ENCODE measurements at regions not wholly inside any gene's neighbourhood (a gene's known extent, or its start where the extent isn't known, plus 50 kb on each side); places are given as distances from the start of the nearest gene placed in this dataset.

- ChIA-PET POLR2A (no interaction called here), CTCF (no interaction called here)
- WGBS (ENCODE audit: insufficient coverage), result 100% methylated on average over 1 of the region's 2 CpGs
- Histone ChIP-seq H3K36me3 (ENCODE audit: control insufficient read depth in 4 of 4, insufficient read depth in 4 of 4, low read length in 3 of 4) (no peaks in the 10 kb centered on the region), H3K4me1 (ENCODE audit: control extremely low read depth in 1 of 4, control insufficient read depth in 4 of 4, insufficient read depth in 4 of 4, low read length in 3 of 4) (no peaks in the 10 kb centered on the region), H3K9me3 (ENCODE audit: control extremely low read depth in 1 of 5, control insufficient read depth in 4 of 5, insufficient read depth in 2 of 5, low read depth in 1 of 5, low read length in 4 of 5) (peaks cover 0 to 2% (median 0%) of the 10 kb centered on the region in 5 experiments), H3K4me3 (ENCODE audit: control insufficient read depth in 1 of 7, extremely low read depth in 1 of 7, insufficient read depth in 4 of 7, low read depth in 2 of 7, low read length in 6 of 7) (no peak overlapping the region), H3K27ac (ENCODE audit: insufficient read depth in 1 of 2, low read depth in 1 of 2, low read length in 2 of 2, poor library complexity in 1 of 2, severe bottlenecking in 2 of 2) (no peak overlapping the region), H3K27me3 (replicated peaks in 2 of 5; ENCODE audit: control insufficient read depth in 4 of 5, insufficient read depth in 5 of 5, low read length in 4 of 5) (no peaks in the 10 kb centered on the region)
- DNase-seq, result no peak
These were observed 506.6 kb downstream of the DHX35 start for GRCh38 chr20:39468703-39469102.

- WGBS (ENCODE audit: insufficient coverage), result no CpG with 5 or more reads among the region's 1 CpG
- POLR2A ChIA-PET, result no interaction called here
- H3K4me1 ChIP-seq (ENCODE audit: control extremely low read depth in 1 of 4, control insufficient read depth in 4 of 4, insufficient read depth in 4 of 4, low read length in 3 of 4), result no peaks in the 10 kb centered on the region
These were observed 502.1 kb downstream of the DHX35 start for GRCh38 chr20:39464238-39464637.

GRCh38 chr20:39462416-39462945 is 500.3 kb downstream of the DHX35 start:
- Histone ChIP-seq H3K27me3 (replicated peaks in 2 of 5; ENCODE audit: control insufficient read depth in 4 of 5, insufficient read depth in 5 of 5, low read length in 4 of 5) (no peaks in the 10 kb centered on the region), H3K4me3 (ENCODE audit: control insufficient read depth in 1 of 7, extremely low read depth in 1 of 7, insufficient read depth in 4 of 7, low read depth in 2 of 7, low read length in 6 of 7) (no peak overlapping the region), H3K27ac (ENCODE audit: insufficient read depth in 1 of 2, low read depth in 1 of 2, low read length in 2 of 2, poor library complexity in 1 of 2, severe bottlenecking in 2 of 2) (no peak overlapping the region), H3K9me3 (ENCODE audit: control extremely low read depth in 1 of 5, control insufficient read depth in 4 of 5, insufficient read depth in 2 of 5, low read depth in 1 of 5, low read length in 4 of 5) (no peaks in the 10 kb centered on the region), H3K4me1 (ENCODE audit: control extremely low read depth in 1 of 4, control insufficient read depth in 4 of 4, insufficient read depth in 4 of 4, low read length in 3 of 4) (no peaks in the 10 kb centered on the region), H3K36me3 (ENCODE audit: control insufficient read depth in 4 of 4, insufficient read depth in 4 of 4, low read length in 3 of 4) (no peaks in the 10 kb centered on the region)
- 92% methylated on average over 3 of the region's 5 CpGs for WGBS (ENCODE audit: insufficient coverage)
- ChIA-PET CTCF (no interaction called here), POLR2A (no interaction called here)
- no peak for DNase-seq

More at GRCh38 chr20:39464238-39464637, 502.1 kb downstream of the DHX35 start:
- CTCF ChIA-PET, result no interaction called here
- Histone ChIP-seq H3K9me3 (ENCODE audit: control extremely low read depth in 1 of 5, control insufficient read depth in 4 of 5, insufficient read depth in 2 of 5, low read depth in 1 of 5, low read length in 4 of 5) (peaks cover 0 to under 1% (median 0%) of the 10 kb centered on the region in 5 experiments), H3K27ac (ENCODE audit: insufficient read depth in 1 of 2, low read depth in 1 of 2, low read length in 2 of 2, poor library complexity in 1 of 2, severe bottlenecking in 2 of 2) (no peak overlapping the region), H3K36me3 (ENCODE audit: control insufficient read depth in 4 of 4, insufficient read depth in 4 of 4, low read length in 3 of 4) (no peaks in the 10 kb centered on the region), H3K4me3 (ENCODE audit: control insufficient read depth in 1 of 7, extremely low read depth in 1 of 7, insufficient read depth in 4 of 7, low read depth in 2 of 7, low read length in 6 of 7) (no peak overlapping the region), H3K27me3 (replicated peaks in 2 of 5; ENCODE audit: control insufficient read depth in 4 of 5, insufficient read depth in 5 of 5, low read length in 4 of 5) (no peaks in the 10 kb centered on the region)
- no peak for DNase-seq

GRCh38 chr20:39458452-39458851 is 496.3 kb downstream of the DHX35 start:
- 90% methylated on average over 1 of the region's 1 CpG for WGBS (ENCODE audit: insufficient coverage)
- no peak overlapping the region for H3K4me3 ChIP-seq (ENCODE audit: control insufficient read depth in 1 of 7, extremely low read depth in 1 of 7, insufficient read depth in 4 of 7, low read depth in 2 of 7, low read length in 6 of 7)

GRCh38 chr20:39453890-39454289 is 491.7 kb downstream of the DHX35 start:
- Histone ChIP-seq H3K36me3 (ENCODE audit: control insufficient read depth in 4 of 4, insufficient read depth in 4 of 4, low read length in 3 of 4) (no peaks in the 10 kb centered on the region), H3K4me3 (ENCODE audit: control insufficient read depth in 1 of 7, extremely low read depth in 1 of 7, insufficient read depth in 4 of 7, low read depth in 2 of 7, low read length in 6 of 7) (no peak overlapping the region), H3K27me3 (replicated peaks in 2 of 5; ENCODE audit: control insufficient read depth in 4 of 5, insufficient read depth in 5 of 5, low read length in 4 of 5) (no peaks in the 10 kb centered on the region), H3K4me1 (ENCODE audit: control extremely low read depth in 1 of 4, control insufficient read depth in 4 of 4, insufficient read depth in 4 of 4, low read length in 3 of 4) (no peaks in the 10 kb centered on the region), H3K27ac (ENCODE audit: insufficient read depth in 1 of 2, low read depth in 1 of 2, low read length in 2 of 2, poor library complexity in 1 of 2, severe bottlenecking in 2 of 2) (no peak overlapping the region), H3K9me3 (ENCODE audit: control extremely low read depth in 1 of 5, control insufficient read depth in 4 of 5, insufficient read depth in 2 of 5, low read depth in 1 of 5, low read length in 4 of 5) (no peaks in the 10 kb centered on the region)
- 86% methylated on average over 6 of the region's 6 CpGs for WGBS (ENCODE audit: insufficient coverage)
- POLR2A ChIA-PET, result no interaction called here
- CTCF ChIA-PET, result no interaction called here
- no peak for DNase-seq

More at GRCh38 chr20:39458452-39458851, 496.3 kb downstream of the DHX35 start:
- Histone ChIP-seq H3K27ac (ENCODE audit: insufficient read depth in 1 of 2, low read depth in 1 of 2, low read length in 2 of 2, poor library complexity in 1 of 2, severe bottlenecking in 2 of 2) (no peak overlapping the region), H3K27me3 (replicated peaks in 2 of 5; ENCODE audit: control insufficient read depth in 4 of 5, insufficient read depth in 5 of 5, low read length in 4 of 5) (no peaks in the 10 kb centered on the region), H3K9me3 (ENCODE audit: control extremely low read depth in 1 of 5, control insufficient read depth in 4 of 5, insufficient read depth in 2 of 5, low read depth in 1 of 5, low read length in 4 of 5) (no peaks in the 10 kb centered on the region), H3K4me1 (ENCODE audit: control extremely low read depth in 1 of 4, control insufficient read depth in 4 of 4, insufficient read depth in 4 of 4, low read length in 3 of 4) (no peaks in the 10 kb centered on the region), H3K36me3 (ENCODE audit: control insufficient read depth in 4 of 4, insufficient read depth in 4 of 4, low read length in 3 of 4) (no peaks in the 10 kb centered on the region)
- POLR2A ChIA-PET, result no interaction called here
- no peak for DNase-seq
- CTCF ChIA-PET, result no interaction called here

GRCh38 chr20:39452583-39453340 is 490.6 kb downstream of the DHX35 start:
- H3K4me1 ChIP-seq (ENCODE audit: control extremely low read depth in 1 of 4, control insufficient read depth in 4 of 4, insufficient read depth in 4 of 4, low read length in 3 of 4), result no peaks in the 10 kb centered on the region
- H3K27me3 ChIP-seq (replicated peaks in 2 of 5; ENCODE audit: control insufficient read depth in 4 of 5, insufficient read depth in 5 of 5, low read length in 4 of 5), result no peaks in the 10 kb centered on the region
- ChIA-PET CTCF (no interaction called here), POLR2A (no interaction called here)
- WGBS (ENCODE audit: insufficient coverage), result 92% methylated on average over 6 of the region's 8 CpGs
- no peak overlapping the region for H3K27ac ChIP-seq (ENCODE audit: insufficient read depth in 1 of 2, low read depth in 1 of 2, low read length in 2 of 2, poor library complexity in 1 of 2, severe bottlenecking in 2 of 2)
- H3K9me3 ChIP-seq (ENCODE audit: control extremely low read depth in 1 of 5, control insufficient read depth in 4 of 5, insufficient read depth in 2 of 5, low read depth in 1 of 5, low read length in 4 of 5), result no peaks in the 10 kb centered on the region
- no peak overlapping the region for H3K4me3 ChIP-seq (ENCODE audit: control insufficient read depth in 1 of 7, extremely low read depth in 1 of 7, insufficient read depth in 4 of 7, low read depth in 2 of 7, low read length in 6 of 7)
- no peak for DNase-seq
- H3K36me3 ChIP-seq (ENCODE audit: control insufficient read depth in 4 of 4, insufficient read depth in 4 of 4, low read length in 3 of 4), result no peaks in the 10 kb centered on the region

- no peaks in the 10 kb centered on the region for H3K9me3 ChIP-seq (ENCODE audit: control extremely low read depth in 1 of 5, control insufficient read depth in 4 of 5, insufficient read depth in 2 of 5, low read depth in 1 of 5, low read length in 4 of 5)
- H3K27ac ChIP-seq (ENCODE audit: insufficient read depth in 1 of 2, low read depth in 1 of 2, low read length in 2 of 2, poor library complexity in 1 of 2, severe bottlenecking in 2 of 2), result no peak overlapping the region
- no peaks in the 10 kb centered on the region for H3K27me3 ChIP-seq (replicated peaks in 2 of 5; ENCODE audit: control insufficient read depth in 4 of 5, insufficient read depth in 5 of 5, low read length in 4 of 5)
- no peaks in the 10 kb centered on the region for H3K36me3 ChIP-seq (ENCODE audit: control insufficient read depth in 4 of 4, insufficient read depth in 4 of 4, low read length in 3 of 4)
- CTCF ChIA-PET, result no interaction called here
- H3K4me1 ChIP-seq (ENCODE audit: control extremely low read depth in 1 of 4, control insufficient read depth in 4 of 4, insufficient read depth in 4 of 4, low read length in 3 of 4), result no peaks in the 10 kb centered on the region
- H3K4me3 ChIP-seq (ENCODE audit: control insufficient read depth in 1 of 7, extremely low read depth in 1 of 7, insufficient read depth in 4 of 7, low read depth in 2 of 7, low read length in 6 of 7), result no peak overlapping the region
- POLR2A ChIA-PET, result no interaction called here
- no peak for DNase-seq
These were observed 489.2 kb downstream of the DHX35 start for GRCh38 chr20:39451386-39451785.

Measured in common myeloid progenitor, CD34-positive (primary cell).